IPS DF 6.9 (cell line): ENCODE measurements at regions not wholly inside any gene's neighbourhood (a gene's known extent, or its start where the extent isn't known, plus 50 kb on each side); places are given as distances from the start of the nearest gene placed in this dataset.

Source experiments
- DNase-seq: peaks from one replicate; pipeline ENCODE4 v3.0.0-alpha.2; 2013; ENCODE audit warnings: low read depth, low spot score
- H3K27ac ChIP-seq: one replicate; pipeline ENCODE4 v1.5.1; 2013; ENCODE audit warnings: low read length, control low read depth
- H3K27me3 ChIP-seq: 2 replicates; pipeline ENCODE4 v1.6.1; 2013; ENCODE audit warnings: mild to moderate bottlenecking, low read length; ENCODE audit not compliant: control insufficient read depth, insufficient read depth
- H3K36me3 ChIP-seq: 2 replicates; pipeline ENCODE4 v1.6.1; 2013; ENCODE audit warnings: low read length; ENCODE audit not compliant: control insufficient read depth, insufficient read depth
- H3K4me1 ChIP-seq: 2 replicates; pipeline ENCODE4 v1.6.1; 2013; ENCODE audit warnings: low read length; ENCODE audit not compliant: control insufficient read depth, insufficient read depth
- H3K4me3 ChIP-seq: 2 replicates; pipeline ENCODE4 v1.5.1; 2013; ENCODE audit warnings: mild to moderate bottlenecking, low read length
- H3K9me3 ChIP-seq: 2 replicates; pipeline ENCODE4 v1.6.1; 2013; ENCODE audit warnings: low read length, inconsistent platforms; ENCODE audit not compliant: control insufficient read depth, insufficient read depth
- WGBS: extraction: QIAGEN DNeasy Blood & Tissue Kit; methylation state at CpG from one replicate; pipeline ENCODE4 v1.1.7; 2013; ENCODE audit warnings: mixed read lengths, missing lambda C conversion rate; ENCODE audit not compliant: insufficient read length, insufficient coverage; 5-methylcytosine and 5-hydroxymethylcytosine counted together

DNA sequence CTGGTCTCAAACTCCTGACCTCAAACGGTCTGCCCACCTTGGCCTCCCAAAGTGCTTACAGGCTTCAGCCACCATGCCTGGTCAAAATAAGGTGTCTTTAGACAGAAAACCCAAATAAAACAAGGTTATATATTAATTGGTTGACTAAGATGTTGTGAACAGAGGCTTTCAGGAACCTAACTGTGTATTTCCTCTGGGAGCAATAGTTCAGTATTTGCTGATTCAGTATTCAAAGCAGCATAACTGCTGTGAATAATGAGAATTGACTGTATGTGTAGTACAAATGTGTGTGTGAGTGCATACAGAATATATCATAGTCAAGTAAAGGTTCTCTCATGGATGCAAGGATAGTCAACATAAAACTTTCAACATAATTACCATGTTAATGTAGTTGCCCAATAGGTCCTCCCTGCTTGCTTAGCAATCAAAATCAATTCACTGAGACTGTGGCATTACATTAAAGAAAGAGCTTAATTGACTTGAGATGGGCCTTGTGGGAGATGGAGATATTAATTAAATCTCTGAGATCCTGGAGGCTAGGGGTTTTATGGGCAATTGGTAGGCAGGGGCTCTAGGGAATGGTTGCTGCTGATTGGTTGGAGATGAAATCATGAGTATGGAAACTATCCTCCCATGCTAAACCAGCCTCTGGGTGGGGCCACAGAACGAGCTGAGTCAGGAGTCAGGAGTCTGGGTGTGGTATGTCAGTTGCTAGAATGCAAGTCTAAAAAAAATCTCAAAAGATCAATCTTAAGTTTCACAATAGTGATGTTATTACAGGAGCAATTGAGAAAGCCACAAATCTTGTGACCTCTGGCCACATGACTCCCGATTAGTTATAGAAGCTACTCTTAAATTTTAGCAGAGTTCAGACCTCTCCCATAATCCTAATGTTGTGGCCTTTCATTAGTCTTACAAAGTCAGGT lies 162.7 kb downstream of the AKR1D1 start:
- no peaks in the 10 kb centered on the region for H3K36me3 ChIP-seq
- H3K27me3 ChIP-seq: no peaks in the 10 kb centered on the region
- WGBS: no CpG with 5 or more reads among the region's 3 CpGs
- no peak for DNase-seq
- H3K4me3 ChIP-seq: no peak overlapping the region
- H3K9me3 ChIP-seq: no peaks in the 10 kb centered on the region
- no peak overlapping the region for H3K27ac ChIP-seq
- no peaks in the 10 kb centered on the region for H3K4me1 ChIP-seq

DNA sequence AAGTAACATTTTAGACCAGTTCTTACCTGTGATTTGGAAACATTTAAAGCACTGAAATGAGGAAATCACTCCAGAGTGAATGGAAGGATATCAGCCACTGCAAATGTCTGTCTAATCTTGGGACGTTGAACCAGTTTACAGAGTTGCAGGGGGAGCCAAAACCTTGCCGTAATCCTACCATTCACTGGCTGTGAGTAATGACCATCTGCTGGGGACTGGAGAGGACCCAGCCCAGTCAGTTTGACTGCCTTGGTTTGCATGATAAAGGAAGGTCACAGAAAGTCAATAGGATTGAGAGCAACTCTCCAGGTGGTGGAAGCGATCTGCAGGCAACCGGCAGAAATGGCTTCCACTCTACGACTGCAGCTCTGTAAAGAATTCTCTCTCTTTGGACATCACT lies 167.2 kb downstream of the AKR1D1 start:
- DNase-seq: peak; percentile 97
- Histone ChIP-seq H3K4me1 (peaks cover 3% of the 10 kb centered on the region; the same call in 1 of the 2 replicates), H3K36me3 (no peaks in the 10 kb centered on the region), H3K9me3 (no peaks in the 10 kb centered on the region), H3K27me3 (no peaks in the 10 kb centered on the region), H3K4me3 (no peak overlapping the region), H3K27ac (no peak overlapping the region)
- WGBS: no CpG with 5 or more reads among the region's 5 CpGs

DNA sequence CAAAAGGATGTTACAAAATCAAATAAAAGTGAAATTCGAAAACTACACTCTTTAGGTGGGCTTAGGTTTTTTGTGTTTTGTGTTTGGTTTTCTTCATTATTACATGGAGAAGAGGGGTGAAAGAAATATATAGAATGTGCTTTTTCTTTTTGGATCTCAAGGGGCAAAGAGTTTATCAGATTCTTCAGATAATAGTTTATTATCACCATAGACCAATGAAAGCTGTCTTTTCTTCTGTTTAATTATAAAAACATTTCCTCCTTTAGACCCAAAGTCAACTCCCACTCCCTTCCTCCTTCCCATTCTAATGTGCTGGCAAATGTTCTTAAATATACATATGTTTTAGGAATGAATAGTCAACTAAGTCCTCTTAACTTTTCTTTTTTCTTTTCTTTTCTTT lies 167.6 kb downstream of the AKR1D1 start:
- no CpG with 5 or more reads among the region's 1 CpG for WGBS
- no peaks in the 10 kb centered on the region for H3K36me3 ChIP-seq
- DNase-seq: no peak
- peaks cover 3% of the 10 kb centered on the region; the same call in 1 of the 2 replicates for H3K4me1 ChIP-seq
- H3K27me3 ChIP-seq: no peaks in the 10 kb centered on the region
- no peak overlapping the region for H3K4me3 ChIP-seq
- H3K27ac ChIP-seq: no peak overlapping the region
- H3K9me3 ChIP-seq: no peaks in the 10 kb centered on the region

DNA sequence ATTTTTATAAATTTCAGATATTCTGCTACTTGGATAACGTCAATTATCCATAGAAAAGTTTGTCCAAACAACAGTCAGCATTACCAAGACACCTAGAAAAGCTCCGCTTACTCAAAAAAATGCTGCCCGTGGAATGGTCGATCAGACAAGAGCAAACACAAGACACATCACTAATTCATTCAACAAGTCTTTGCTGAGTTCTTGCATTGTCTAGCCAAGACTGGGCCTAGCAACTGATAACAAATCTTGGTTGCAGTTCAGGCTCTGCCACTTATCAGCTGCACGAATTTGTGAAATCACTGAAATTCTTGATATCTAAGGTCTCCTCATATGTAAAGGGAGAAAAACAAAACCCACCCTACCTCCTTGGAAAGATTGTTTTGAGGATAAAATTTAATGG lies 168.3 kb downstream of the AKR1D1 start:
- no peaks in the 10 kb centered on the region for H3K36me3 ChIP-seq
- WGBS: no CpG with 5 or more reads among the region's 5 CpGs
- no peak overlapping the region for H3K27ac ChIP-seq
- H3K27me3 ChIP-seq: no peaks in the 10 kb centered on the region
- no peak for DNase-seq
- H3K9me3 ChIP-seq: no peaks in the 10 kb centered on the region
- peaks cover 3% of the 10 kb centered on the region; the same call in 1 of the 2 replicates for H3K4me1 ChIP-seq
- no peak overlapping the region for H3K4me3 ChIP-seq

DNA sequence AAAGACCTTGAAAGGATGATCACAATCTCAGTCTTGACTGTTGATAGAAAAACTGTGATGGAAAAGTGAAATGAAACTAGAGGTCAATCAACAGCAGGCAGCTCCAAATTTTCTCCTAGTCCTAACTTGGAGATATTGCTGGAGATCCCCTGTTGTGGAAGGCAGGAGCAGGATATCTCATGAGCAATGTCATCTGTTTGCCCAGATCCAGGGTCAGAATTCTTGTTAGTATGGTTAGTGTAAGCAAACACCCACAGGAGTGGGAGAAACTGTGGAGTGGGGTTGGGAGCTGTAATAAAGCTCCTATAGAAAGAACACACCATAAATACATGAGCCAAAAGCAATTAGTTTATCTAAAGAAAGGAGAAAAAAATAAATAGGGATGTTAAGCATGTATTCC lies 169.0 kb downstream of the AKR1D1 start:
- no peaks in the 10 kb centered on the region for H3K36me3 ChIP-seq
- H3K9me3 ChIP-seq: no peaks in the 10 kb centered on the region
- H3K27ac ChIP-seq: no peak overlapping the region
- no peak for DNase-seq
- no peaks in the 10 kb centered on the region for H3K27me3 ChIP-seq
- H3K4me1 ChIP-seq: peaks cover 3% of the 10 kb centered on the region; the same call in 1 of the 2 replicates
- H3K4me3 ChIP-seq: no peak overlapping the region

DNA sequence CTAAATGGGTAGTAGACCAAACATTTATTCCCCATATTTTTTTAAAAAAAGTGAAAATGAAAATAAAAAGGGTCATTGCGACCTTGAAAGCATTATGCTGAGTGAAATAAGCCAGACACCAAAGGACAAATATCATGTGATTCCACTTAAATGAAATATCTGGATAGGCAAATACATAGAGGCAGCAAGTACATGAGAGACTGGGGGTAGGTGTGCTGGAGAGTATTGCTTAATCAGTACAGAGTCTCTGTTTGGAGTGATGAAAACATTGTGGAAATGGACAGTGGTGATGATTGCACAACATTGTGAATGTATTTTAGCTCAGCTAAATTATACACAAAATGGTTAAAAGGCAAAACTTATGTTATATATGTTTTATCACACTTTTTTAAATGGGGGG lies 169.4 kb downstream of the AKR1D1 start:
- H3K27ac ChIP-seq: no peak overlapping the region
- H3K9me3 ChIP-seq: no peaks in the 10 kb centered on the region
- no CpG with 5 or more reads among the region's 1 CpG for whole genome bisulfite sequencing
- peaks cover 3% of the 10 kb centered on the region; the same call in 1 of the 2 replicates for H3K4me1 ChIP-seq
- no peak for DNase-seq
- no peaks in the 10 kb centered on the region for H3K27me3 ChIP-seq
- no peak overlapping the region for H3K4me3 ChIP-seq
- H3K36me3 ChIP-seq: no peaks in the 10 kb centered on the region

DNA sequence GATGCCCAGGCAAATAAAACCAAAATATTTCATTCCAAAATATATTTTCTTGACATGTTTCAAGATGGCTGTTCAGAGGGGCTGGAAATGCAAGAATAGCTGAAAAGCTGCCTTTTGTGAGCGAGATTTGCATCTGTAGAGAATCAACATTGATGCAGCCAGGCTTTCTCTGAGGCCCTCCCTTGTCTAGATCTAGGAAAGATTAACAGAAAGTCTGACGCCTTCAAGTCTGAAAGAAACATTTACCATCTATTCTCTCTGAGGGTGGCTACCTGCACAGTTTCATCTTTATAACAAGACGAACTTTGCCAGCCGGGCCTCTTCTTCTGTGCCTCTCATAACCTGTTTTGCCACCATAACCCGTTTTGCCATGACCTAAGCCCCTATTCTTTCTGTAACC lies 170.2 kb downstream of the AKR1D1 start:
- no peak for DNase-seq
- no peaks in the 10 kb centered on the region for H3K9me3 ChIP-seq
- peaks cover 3% of the 10 kb centered on the region; the same call in 1 of the 2 replicates for H3K4me1 ChIP-seq
- no peak overlapping the region for H3K4me3 ChIP-seq
- WGBS: no CpG with 5 or more reads among the region's 5 CpGs
- no peaks in the 10 kb centered on the region for H3K27me3 ChIP-seq
- no peaks in the 10 kb centered on the region for H3K36me3 ChIP-seq
- H3K27ac ChIP-seq: no peak overlapping the region

DNA sequence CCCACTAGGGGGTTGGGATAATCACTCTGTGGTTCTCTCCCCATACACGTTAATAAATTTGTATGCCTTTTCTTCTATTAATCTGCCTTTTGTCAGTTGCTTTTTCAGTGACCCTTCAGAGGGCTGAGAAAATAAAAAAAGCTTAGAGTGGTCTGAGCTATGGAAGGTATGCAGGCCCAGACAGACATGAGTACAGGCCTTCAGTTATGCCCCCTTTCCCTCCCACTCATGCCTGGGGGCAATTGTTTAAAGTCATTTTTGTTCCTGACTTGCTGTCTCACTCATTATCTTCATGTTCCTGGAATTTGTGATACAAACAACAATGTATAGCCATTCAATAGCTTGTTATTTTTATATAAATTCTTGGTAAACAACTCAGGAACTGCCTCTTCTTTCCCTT lies 170.8 kb downstream of the AKR1D1 start:
- no peak for DNase-seq
- H3K27me3 ChIP-seq: no peaks in the 10 kb centered on the region
- H3K36me3 ChIP-seq: no peaks in the 10 kb centered on the region
- H3K9me3 ChIP-seq: no peaks in the 10 kb centered on the region
- H3K4me3 ChIP-seq: no peak overlapping the region
- WGBS: no CpG with 5 or more reads among the region's 1 CpG
- H3K4me1 ChIP-seq: peaks cover 3% of the 10 kb centered on the region; the same call in 1 of the 2 replicates
- no peak overlapping the region for H3K27ac ChIP-seq

DNA sequence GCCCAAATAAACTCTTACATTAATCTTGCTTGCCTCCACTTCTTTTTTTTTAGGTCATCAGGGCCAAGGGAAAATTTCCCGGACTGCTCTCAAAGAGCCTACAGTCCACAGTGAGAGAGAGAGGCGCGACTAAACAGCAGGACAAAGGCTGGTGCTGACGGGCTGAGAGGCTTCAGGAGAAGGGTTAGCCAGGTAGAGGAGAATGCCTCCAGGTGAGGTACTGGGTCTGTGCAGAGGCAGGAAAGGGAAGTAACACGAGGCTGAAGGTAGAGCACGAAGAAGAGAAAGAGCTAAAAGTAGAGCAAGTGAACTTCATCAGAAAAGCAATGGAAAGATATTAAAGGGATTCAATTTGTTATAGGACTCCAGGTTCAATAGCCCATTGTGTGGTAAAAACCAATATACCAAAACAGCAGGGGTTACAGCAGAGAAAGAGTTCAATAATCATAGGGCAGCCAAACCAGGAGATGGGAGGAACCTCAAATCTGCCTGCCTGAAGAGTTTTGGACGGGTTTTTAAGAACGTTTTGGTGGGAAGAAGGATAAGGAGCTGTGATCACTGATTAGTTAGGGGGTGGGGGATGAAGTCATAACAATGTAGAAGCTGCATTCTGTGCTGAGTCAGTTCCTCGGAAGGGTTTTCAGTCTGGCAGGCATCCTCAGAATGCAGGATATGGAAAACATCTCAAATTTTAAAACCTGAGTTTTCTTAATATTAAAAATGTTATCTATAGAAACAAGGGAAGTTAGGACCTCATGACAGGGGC lies 171.5 kb downstream of the AKR1D1 start:
- WGBS: no CpG with 5 or more reads among the region's 9 CpGs
- Histone ChIP-seq H3K36me3 (no peaks in the 10 kb centered on the region), H3K27ac (no peak overlapping the region), H3K9me3 (no peaks in the 10 kb centered on the region), H3K4me3 (no peak overlapping the region), H3K4me1 (peaks cover 3% of the 10 kb centered on the region; the same call in 1 of the 2 replicates), H3K27me3 (no peaks in the 10 kb centered on the region)
- no peak for DNase-seq

DNA sequence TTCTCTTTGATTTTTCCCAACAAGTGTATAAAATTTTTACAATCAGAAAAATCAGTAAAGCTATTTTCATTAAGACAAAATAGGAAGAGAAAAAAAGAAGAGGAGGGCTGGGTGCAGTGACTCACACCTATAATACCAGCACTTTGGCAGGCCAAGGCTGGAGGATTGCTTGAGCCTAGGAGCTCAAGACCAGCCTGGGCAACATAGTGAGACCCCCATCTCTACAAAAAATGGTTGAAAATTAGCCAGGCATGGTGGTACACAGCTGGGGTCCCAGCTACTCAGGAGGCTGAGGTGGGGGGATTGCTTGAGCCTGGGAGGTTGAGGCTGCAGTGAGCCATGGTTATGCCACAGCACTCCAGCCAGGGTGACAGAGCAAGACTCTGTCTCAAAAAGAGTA lies 172.3 kb downstream of the AKR1D1 start:
- Histone ChIP-seq H3K27ac (no peak overlapping the region), H3K27me3 (no peaks in the 10 kb centered on the region), H3K36me3 (no peaks in the 10 kb centered on the region), H3K9me3 (no peaks in the 10 kb centered on the region), H3K4me1 (peaks cover 3% of the 10 kb centered on the region; the same call in 1 of the 2 replicates), H3K4me3 (no peak overlapping the region)
- no peak for DNase-seq
